Heart right ventricle (tissue), 16 donors: ENCODE measurements at regions not wholly inside any gene's neighbourhood (a gene's known extent, or its start where the extent isn't known, plus 50 kb on each side); places are given as distances from the start of the nearest gene placed in this dataset.

Experiments
- ATAC-seq, 8 donors: fragments of 200-7000 bp; cut with Tn5 transposase; one replicate each; pipeline ENCODE4 v1.9.1; 2020; ENCODE audit warnings: mild to moderate bottlenecking in 8 of 8, moderate library complexity in 8 of 8, moderate number of reproducible peaks in 1 of 8
- DNase-seq, 2 donors: peaks; one replicate each; pipeline ENCODE4 v3.0.0-alpha.2; 2020
- H3K27ac ChIP-seq, 10 donors: fragments of 200-600 bp; sonication (generic) in 2 of 10; one replicate each; pipeline versions ENCODE4 v1.5.0 to v1.8.0; 2020 to 2022; ENCODE audit warnings: mild to moderate bottlenecking in 3 of 10
- H3K27me3 ChIP-seq, 7 donors: fragments of 200-600 bp; one replicate each; pipeline ENCODE4 v1.8.0; 2021 to 2022; ENCODE audit warnings: mild to moderate bottlenecking in 2 of 7
- H3K36me3 ChIP-seq, 9 donors: fragments of 200-600 bp; sonication (generic) in 1 of 9; one replicate each; pipeline versions ENCODE4 v1.5.0 to v1.8.0; 2020 to 2022; ENCODE audit warnings: mild to moderate bottlenecking in 2 of 9
- H3K4me1 ChIP-seq, 9 donors: fragments of 200-600 bp; sonication (generic) in 1 of 9; one replicate each; pipeline versions ENCODE4 v1.5.0 to v1.8.0; 2020 to 2022; ENCODE audit warnings: mild to moderate bottlenecking in 4 of 9
- H3K4me3 ChIP-seq, 10 donors: fragments of 200-600 bp; sonication (generic) in 2 of 10; one replicate each; pipeline versions ENCODE4 v1.5.0 to v1.8.0; 2020 to 2022; ENCODE audit warnings: mild to moderate bottlenecking in 7 of 10, moderate library complexity in 2 of 10
- H3K9me3 ChIP-seq, 11 donors: fragments of 200-600 bp in 10 of 11; sonication (generic) in 2 of 11; one replicate each; pipeline versions ENCODE4 v1.5.0 to v1.8.0; 2013 to 2022; ENCODE audit warnings: mild to moderate bottlenecking in 2 of 11, control low read depth in 1 of 11, moderate library complexity in 1 of 11
- CTCF ChIP-seq, 9 donors: fragments of 200-600 bp; sonication (generic) in 2 of 9; IDR thresholded peaks; one replicate each; pipeline versions ENCODE4 v1.5.0 to v1.8.0; 2021 to 2022; ENCODE audit warnings: antibody characterized with exemption in 9 of 9, mild to moderate bottlenecking in 5 of 9, moderate library complexity in 1 of 9
- whole genome bisulfite sequencing, 2 donors: extraction: QIAGEN DNeasy Blood & Tissue Kit; methylation state at CpG; one replicate each; pipeline ENCODE4 v1.1.7; 2013; ENCODE audit warnings: inconsistent platforms in 1 of 2; 5-methylcytosine and 5-hydroxymethylcytosine counted together
- intact Hi-C, 10 donors: fragments of 100-400 bp; cut with DNase I; formaldehyde crosslinking; loops; one replicate each; pipeline versions ENCODE4 v1.11.1 to v1.14.2; 2022
- donor health status: Arrhythmogenic right ventricular cardiomyopathy.
- donor health status: ischemic (EF 13 %, LVEDD 7.1; RV severe dilation, severe dysfunction).
- donor health status: healthy with polysubstance abuse.
- donor health status: DM: no; HTN: yes; CAD: no.
- donor health status: DM: no; HTN: no; CAD: no.
- donor health status: ischemic (EF 25% LVEDD 6.9; RV normal size, moderate dysfunction).
- donor health status: ischemic (EF 25% LVEDD 5.7; RV mildly dilated, moderate dysfunction).
- donor health status: healthy.
- donor health status: DM: yes; HTN: yes; CAD: no.
- donor health status: Ischemic cardiomyopathy.
- donor health status: ischemic (EF 35%, LVEDD 5.7; RV mildly dilated, moderate dysfunction).
- donor health status: nonischemic (EF 11% LVEDD 7.7; RV severe dilation, severe dysfunction).
- donor health status: DM: yes; HTN: yes; CAD: no.
- donor health status: PGD.
- donor health status: ischemic (EF 29% LVEDD 5.4; RV normal size, mild dysfunction).
- donor health status: nonischemic (EF 23%, LVEDD 6.1; RV moderate dilation, normal function).

GRCh38 chr11:25771605-25772004 lies 560.3 kb upstream of the ANO3 start:
- H3K4me1 ChIP-seq = no peaks in the 10 kb centered on the region
- no peaks in the 10 kb centered on the region for H3K36me3 ChIP-seq
- intact Hi-C loops = no loop called here
- no peak for ATAC-seq
- no peaks in the 10 kb centered on the region for H3K9me3 ChIP-seq
- WGBS, 2 donors = 52 to 79% methylated on average over 4 of the region's 4 CpGs
- no peaks in the 10 kb centered on the region for H3K27me3 ChIP-seq
- H3K27ac ChIP-seq = no peak overlapping the region
- DNase-seq = no peak
- no peak for TF ChIP-seq CTCF (IDR thresholded peaks at IDR 0.05)
- H3K4me3 ChIP-seq = no peak overlapping the region

GRCh38 chr11:25775603-25776002 lies 556.3 kb upstream of the ANO3 start:
- TF ChIP-seq CTCF (IDR thresholded peaks at IDR 0.05) = no peak
- DNase-seq = no peak

GRCh38 chr11:25776238-25776637 lies 555.7 kb upstream of the ANO3 start:
- ATAC-seq (no peak), DNase-seq (no peak)
- no peak overlapping the region for H3K27ac ChIP-seq
- H3K4me3 ChIP-seq = no peak overlapping the region
- intact Hi-C loops = no loop called here
- no peaks in the 10 kb centered on the region for H3K4me1 ChIP-seq
- no peaks in the 10 kb centered on the region for H3K36me3 ChIP-seq
- H3K27me3 ChIP-seq = no peaks in the 10 kb centered on the region
- 76 to 77% methylated on average over 1 of the region's 1 CpG for WGBS, 2 donors
- no peaks in the 10 kb centered on the region for H3K9me3 ChIP-seq
- no peak for TF ChIP-seq CTCF (IDR thresholded peaks at IDR 0.05)

More at GRCh38 chr11:25775603-25776002, 556.3 kb upstream of the ANO3 start:
- Histone ChIP-seq H3K4me1 (no peaks in the 10 kb centered on the region), H3K9me3 (no peaks in the 10 kb centered on the region), H3K27me3 (no peaks in the 10 kb centered on the region), H3K27ac (no peak overlapping the region), H3K4me3 (no peak overlapping the region), H3K36me3 (no peaks in the 10 kb centered on the region)
- intact Hi-C loops = no loop called here
- no peak for ATAC-seq
- 49 to 63% methylated on average over 1 of the region's 1 CpG for WGBS, 2 donors

GRCh38 chr11:25777343-25777742 lies 554.6 kb upstream of the ANO3 start:
- Histone ChIP-seq H3K9me3 (peaks cover 0 to 2% (median 0%) of the 10 kb centered on the region in 11 donors), H3K4me1 (no peaks in the 10 kb centered on the region), H3K36me3 (no peaks in the 10 kb centered on the region), H3K27me3 (no peaks in the 10 kb centered on the region), H3K27ac (no peak overlapping the region), H3K4me3 (no peak overlapping the region)
- WGBS, 2 donors = 64 to 85% methylated on average over 2 of the region's 2 CpGs
- TF ChIP-seq CTCF (IDR thresholded peaks at IDR 0.05) = no peak
- intact Hi-C loops = no loop called here
- DNase-seq (no peak), ATAC-seq (no peak)

GRCh38 chr11:25779033-25779432 lies 552.9 kb upstream of the ANO3 start:
- Histone ChIP-seq H3K36me3 (no peaks in the 10 kb centered on the region), H3K4me1 (no peaks in the 10 kb centered on the region), H3K4me3 (no peak overlapping the region), H3K27ac (no peak overlapping the region), H3K27me3 (no peaks in the 10 kb centered on the region), H3K9me3 (peaks cover 0 to 9% (median 0%) of the 10 kb centered on the region in 11 donors)
- TF ChIP-seq CTCF (IDR thresholded peaks at IDR 0.05) = no peak
- WGBS, 2 donors = 32 to 53% methylated on average over 1 of the region's 1 CpG
- ATAC-seq = no peak
- intact Hi-C loops = no loop called here
- DNase-seq = no peak
